Neural progenitor cell (in vitro differentiated cells): ENCODE measurements at regions not wholly inside any gene's neighbourhood (a gene's known extent, or its start where the extent isn't known, plus 50 kb on each side); places are given as distances from the start of the nearest gene placed in this dataset.

ENCODE experiments used
- DNase-seq: peaks from one replicate; pipeline ENCODE4 v3.0.0-alpha.2; 2016; ENCODE audit warnings: low spot score
- H2AFZ ChIP-seq: fragments of 200-600 bp; sonication (generic); replicated peaks from 2 replicates; pipeline ENCODE4 v1.6.1; 2016; ENCODE audit warnings: antibody characterized with exemption
- H3F3A ChIP-seq: fragments of 200-600 bp; sonication (generic); 2 replicates; pipeline ENCODE4 v1.6.1; 2016; ENCODE audit warnings: antibody characterized with exemption, low read depth
- H3K27ac ChIP-seq: fragments of 200-600 bp; sonication (generic); 2 replicates; pipeline ENCODE4 v1.5.1; 2016; ENCODE audit warnings: mild to moderate bottlenecking
- H3K27me3 ChIP-seq: fragments of 200-600 bp; sonication (generic); 2 replicates; pipeline ENCODE4 v1.6.1; 2016; ENCODE audit warnings: mild to moderate bottlenecking, moderate library complexity
- H3K36me3 ChIP-seq: fragments of 200-600 bp; sonication (generic); 2 replicates; pipeline ENCODE4 v1.5.1; 2016
- H3K4me1 ChIP-seq: fragments of 200-600 bp; sonication (generic); 2 replicates; pipeline ENCODE4 v1.6.1; 2016; ENCODE audit warnings: mixed run types
- H3K4me2 ChIP-seq: fragments of 200-600 bp; sonication (generic); 2 replicates; pipeline ENCODE4 v1.6.1; 2016
- H3K4me3 ChIP-seq: fragments of 200-600 bp; sonication (generic); 2 replicates; pipeline ENCODE4 v1.5.1; 2016
- H3K79me2 ChIP-seq: fragments of 200-600 bp; sonication (generic); 2 replicates; pipeline ENCODE4 v1.6.1; 2016; ENCODE audit warnings: low read depth
- H3K9ac ChIP-seq: fragments of 200-600 bp; sonication (generic); 2 replicates; pipeline ENCODE4 v1.6.1; 2016
- H3K9me3 ChIP-seq: fragments of 200-600 bp; sonication (generic); 2 replicates; pipeline ENCODE4 v1.5.1; 2016; ENCODE audit warnings: low read depth
- H4K20me1 ChIP-seq: fragments of 200-600 bp; sonication (generic); 2 replicates; pipeline ENCODE4 v1.6.1; 2016; ENCODE audit warnings: low read depth
- H3K27ac Mint-ChIP-seq: 3 replicates; pipeline ENCODE4 v1.8.0; 2021; ENCODE audit warnings: mixed read lengths
- H3K27me3 Mint-ChIP-seq: 2 replicates; pipeline ENCODE4 v1.8.0; 2022; ENCODE audit warnings: low read depth, mild to moderate bottlenecking, inconsistent platforms, moderate library complexity, mixed read lengths; ENCODE audit not compliant: insufficient read depth
- H3K36me3 Mint-ChIP-seq: 3 replicates; pipeline ENCODE4 v1.8.0; 2021; ENCODE audit warnings: mixed read lengths
- H3K4me1 Mint-ChIP-seq: 3 replicates; pipeline ENCODE4 v1.8.0; 2021; ENCODE audit warnings: mixed read lengths
- H3K4me3 Mint-ChIP-seq: 3 replicates; pipeline ENCODE4 v1.8.0; 2021; ENCODE audit warnings: mild to moderate bottlenecking, moderate library complexity, mixed read lengths
- H3K9me3 Mint-ChIP-seq: 3 replicates; pipeline ENCODE4 v1.8.0; 2020; ENCODE audit warnings: mixed read lengths
- EZH2 ChIP-seq: fragments of 200-600 bp; sonication (generic); IDR thresholded peaks from 2 replicates; pipeline ENCODE4 v1.6.1; 2017; ENCODE audit warnings: antibody characterized with exemption, mild to moderate bottlenecking, moderate library complexity
- EZH2phosphoT487 ChIP-seq: fragments of 200-600 bp; sonication (generic); IDR thresholded peaks from 2 replicates; pipeline ENCODE4 v1.6.1; 2017; ENCODE audit warnings: antibody characterized with exemption
- TF ChIP-seq, protein P1 (sequence below): fragments of 200-600 bp; sonication (generic); IDR thresholded peaks from 2 replicates; pipeline ENCODE4 v1.5.1; 2017; ENCODE audit warnings: antibody characterized with exemption, mild to moderate bottlenecking

DNA sequence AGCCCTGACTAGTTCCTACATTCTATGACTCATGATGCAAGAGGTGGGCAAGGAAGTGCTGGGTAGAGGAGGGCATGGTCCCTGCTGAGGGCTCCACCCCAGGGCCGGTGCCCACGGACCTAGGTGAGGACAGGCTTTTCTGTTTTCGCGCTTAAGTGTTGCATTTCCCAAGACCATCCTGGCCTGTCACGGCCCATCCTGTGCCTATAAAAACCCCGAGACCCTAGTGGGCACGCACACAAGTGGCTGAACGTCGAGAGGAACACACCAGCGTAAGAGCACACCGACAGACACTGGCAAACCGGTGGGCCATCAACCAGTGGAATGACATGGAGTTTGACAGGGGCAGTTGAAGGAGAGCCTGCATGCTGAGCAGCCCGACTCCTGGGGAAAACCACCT is 680.7 kb upstream of the GHITM start:
- Mint-ChIP-seq H3K9me3 (no peaks in the 10 kb centered on the region), H3K36me3 (no peaks in the 10 kb centered on the region), H3K4me3 (no peak overlapping the region), H3K4me1 (no peaks in the 10 kb centered on the region), H3K27me3 (no peaks in the 10 kb centered on the region), H3K27ac (no peak overlapping the region)
- Histone ChIP-seq H3K4me2 (no peak overlapping the region), H3K79me2 (no peaks in the 10 kb centered on the region), H3F3A (no peaks in the 10 kb centered on the region), H3K9ac (no peak overlapping the region), H3K9me3 (no peaks in the 10 kb centered on the region), H4K20me1 (no peaks in the 10 kb centered on the region), H3K36me3 (no peaks in the 10 kb centered on the region), H3K4me1 (peaks cover 9% of the 10 kb centered on the region), H2AFZ (no peak overlapping the region), H3K4me3 (no peak overlapping the region), H3K27me3 (no peaks in the 10 kb centered on the region), H3K27ac (no peak overlapping the region)
- no peak for TF ChIP-seq EZH2phosphoT487
- no peak for TF ChIP-seq EZH2
- TF ChIP-seq, protein P1, sequence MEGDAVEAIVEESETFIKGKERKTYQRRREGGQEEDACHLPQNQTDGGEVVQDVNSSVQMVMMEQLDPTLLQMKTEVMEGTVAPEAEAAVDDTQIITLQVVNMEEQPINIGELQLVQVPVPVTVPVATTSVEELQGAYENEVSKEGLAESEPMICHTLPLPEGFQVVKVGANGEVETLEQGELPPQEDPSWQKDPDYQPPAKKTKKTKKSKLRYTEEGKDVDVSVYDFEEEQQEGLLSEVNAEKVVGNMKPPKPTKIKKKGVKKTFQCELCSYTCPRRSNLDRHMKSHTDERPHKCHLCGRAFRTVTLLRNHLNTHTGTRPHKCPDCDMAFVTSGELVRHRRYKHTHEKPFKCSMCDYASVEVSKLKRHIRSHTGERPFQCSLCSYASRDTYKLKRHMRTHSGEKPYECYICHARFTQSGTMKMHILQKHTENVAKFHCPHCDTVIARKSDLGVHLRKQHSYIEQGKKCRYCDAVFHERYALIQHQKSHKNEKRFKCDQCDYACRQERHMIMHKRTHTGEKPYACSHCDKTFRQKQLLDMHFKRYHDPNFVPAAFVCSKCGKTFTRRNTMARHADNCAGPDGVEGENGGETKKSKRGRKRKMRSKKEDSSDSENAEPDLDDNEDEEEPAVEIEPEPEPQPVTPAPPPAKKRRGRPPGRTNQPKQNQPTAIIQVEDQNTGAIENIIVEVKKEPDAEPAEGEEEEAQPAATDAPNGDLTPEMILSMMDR, result no peak
- no peak for DNase-seq

DNA sequence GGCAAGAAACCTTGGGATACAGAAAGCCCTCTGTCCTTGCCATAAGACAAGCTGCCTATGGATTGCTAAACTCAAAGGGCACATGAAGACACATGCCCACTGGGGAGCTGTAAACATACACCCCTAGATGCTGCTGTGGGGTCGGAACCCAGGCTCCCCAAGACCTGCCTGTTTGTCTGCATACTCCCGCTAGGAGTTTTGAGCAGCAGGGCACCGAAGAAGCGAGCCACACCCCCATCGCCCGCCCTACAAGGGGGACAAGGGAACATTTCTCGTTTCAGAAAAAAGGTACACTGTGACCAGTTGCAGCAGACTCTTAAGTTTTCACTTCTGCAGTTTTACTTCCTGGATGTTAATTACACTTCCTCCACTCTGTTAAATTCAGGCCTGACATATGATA is 680.2 kb upstream of the GHITM start:
- Histone ChIP-seq H3K27ac (no peak overlapping the region), H3K9me3 (no peaks in the 10 kb centered on the region), H3K4me2 (no peak overlapping the region), H3K4me1 (peaks cover 9% of the 10 kb centered on the region), H3F3A (no peaks in the 10 kb centered on the region), H3K36me3 (no peaks in the 10 kb centered on the region), H3K9ac (no peak overlapping the region), H2AFZ (no peak overlapping the region), H3K79me2 (no peaks in the 10 kb centered on the region), H3K4me3 (no peak overlapping the region), H4K20me1 (no peaks in the 10 kb centered on the region), H3K27me3 (no peaks in the 10 kb centered on the region)
- Mint-ChIP-seq H3K4me3 (no peak overlapping the region), H3K4me1 (no peaks in the 10 kb centered on the region), H3K36me3 (no peaks in the 10 kb centered on the region), H3K9me3 (no peaks in the 10 kb centered on the region), H3K27ac (no peak overlapping the region), H3K27me3 (no peaks in the 10 kb centered on the region)
- TF ChIP-seq, protein P1, result no peak
- TF ChIP-seq EZH2, result no peak
- TF ChIP-seq EZH2phosphoT487, result no peak
- no peak for DNase-seq

DNA sequence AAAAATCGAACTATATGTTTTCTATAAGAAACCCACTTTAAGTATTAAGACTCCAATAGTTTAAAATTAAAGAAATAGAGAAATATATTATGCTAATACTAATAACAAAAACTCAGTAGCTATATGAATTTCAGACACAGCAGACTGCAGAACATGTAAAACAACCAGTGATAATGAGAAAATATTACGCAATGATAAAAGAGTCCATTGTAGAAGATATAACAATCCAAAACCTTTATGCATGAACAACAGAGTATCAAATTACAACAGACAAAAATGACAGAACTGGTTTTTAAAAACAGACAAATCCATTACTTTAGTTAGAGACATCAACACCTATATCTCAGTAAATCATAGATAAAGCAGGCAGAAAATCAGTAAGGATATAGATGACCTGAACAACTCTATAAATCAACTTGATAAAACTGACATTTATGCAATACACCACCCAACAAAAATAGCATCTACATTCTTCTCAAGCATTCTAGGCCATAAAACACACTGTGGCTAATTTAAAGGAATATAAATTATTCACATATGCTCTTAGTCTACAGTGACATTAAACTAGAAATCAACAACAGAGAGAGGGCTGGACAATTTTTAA is 669.5 kb upstream of the GHITM start:
- Histone ChIP-seq H3K4me3 (no peak overlapping the region), H2AFZ (no peak overlapping the region), H3K4me1 (no peaks in the 10 kb centered on the region), H3K36me3 (no peaks in the 10 kb centered on the region), H3K9ac (no peak overlapping the region), H3K9me3 (no peaks in the 10 kb centered on the region), H3K27me3 (no peaks in the 10 kb centered on the region), H3K79me2 (no peaks in the 10 kb centered on the region), H3F3A (no peaks in the 10 kb centered on the region), H4K20me1 (no peaks in the 10 kb centered on the region), H3K27ac (no peak overlapping the region), H3K4me2 (no peak overlapping the region)
- Mint-ChIP-seq H3K4me3 (no peak overlapping the region), H3K27ac (no peak overlapping the region), H3K27me3 (no peaks in the 10 kb centered on the region), H3K36me3 (no peaks in the 10 kb centered on the region), H3K4me1 (no peaks in the 10 kb centered on the region), H3K9me3 (peaks cover 2% of the 10 kb centered on the region)
- TF ChIP-seq, protein P1, result no peak
- no peak for TF ChIP-seq EZH2
- TF ChIP-seq EZH2phosphoT487, result no peak
- DNase-seq, result no peak
